GM23338 (cell line): ENCODE measurements at regions not wholly inside any gene's neighbourhood (a gene's known extent, or its start where the extent isn't known, plus 50 kb on each side); places are given as distances from the start of the nearest gene placed in this dataset.

Experiments used
- ATAC-seq: fragments of 200-7000 bp; cut with Tn5 transposase; 3 replicates; pipeline ENCODE4 v1.9.1; 2020
- DNase-seq: peaks from one replicate; pipeline ENCODE4 v3.0.0-alpha.2; 2015; ENCODE audit warnings: low spot score
- H2AFZ ChIP-seq: fragments of 200-600 bp; sonication (generic); 2 replicates; pipeline ENCODE4 v1.8.0; 2016; ENCODE audit warnings: antibody characterized with exemption, mild to moderate bottlenecking, moderate library complexity
- H3F3A ChIP-seq: fragments of 200-600 bp; sonication (generic); replicated peaks from 2 replicates; pipeline ENCODE4 v1.8.0; 2017; ENCODE audit warnings: antibody characterized with exemption, mixed run types, low read depth
- H3K27ac ChIP-seq: fragments of 200-600 bp; sonication (generic); 2 replicates; pipeline ENCODE4 v1.6.1; 2016; ENCODE audit warnings: low read depth
- H3K27me3 ChIP-seq: fragments of 200-600 bp; sonication (generic); 2 replicates; pipeline ENCODE4 v1.8.0; 2016; ENCODE audit warnings: mild to moderate bottlenecking, mixed run types, moderate library complexity; ENCODE audit not compliant: insufficient read depth
- H3K36me3 ChIP-seq: fragments of 200-600 bp; sonication (generic); 2 replicates; pipeline ENCODE4 v1.8.0; 2016; ENCODE audit warnings: mild to moderate bottlenecking; ENCODE audit not compliant: insufficient read depth
- H3K4me1 ChIP-seq: fragments of 200-600 bp; sonication (generic); 2 replicates; pipeline ENCODE4 v1.8.0; 2016; ENCODE audit warnings: mild to moderate bottlenecking, moderate library complexity; ENCODE audit not compliant: insufficient read depth
- H3K4me2 ChIP-seq: fragments of 200-600 bp; sonication (generic); 2 replicates; pipeline ENCODE4 v1.7.1; 2017; ENCODE audit warnings: mixed run types
- H3K4me3 ChIP-seq: fragments of 200-600 bp; sonication (generic); 2 replicates; pipeline ENCODE4 v1.6.1; 2016; ENCODE audit warnings: mixed run types
- H3K79me2 ChIP-seq: fragments of 200-600 bp; sonication (generic); replicated peaks from 2 replicates; pipeline ENCODE4 v1.8.0; 2017; ENCODE audit warnings: mild to moderate bottlenecking; ENCODE audit not compliant: insufficient read depth
- H3K9me2 ChIP-seq: fragments of 200-600 bp; sonication (generic); 2 replicates; pipeline ENCODE4 v1.8.0; 2017; ENCODE audit not compliant: insufficient read depth
- H4K20me1 ChIP-seq: fragments of 200-600 bp; sonication (generic); replicated peaks from 2 replicates; pipeline ENCODE4 v1.8.0; 2017; ENCODE audit warnings: mild to moderate bottlenecking; ENCODE audit not compliant: insufficient read depth
- H3K27ac Mint-ChIP-seq: 2 replicates; pipeline ENCODE4 v1.8.0; 2020; ENCODE audit warnings: inconsistent platforms, mild to moderate bottlenecking, moderate library complexity, mixed read lengths
- H3K27me3 Mint-ChIP-seq: 3 replicates; pipeline ENCODE4 v1.8.0; 2022; ENCODE audit warnings: low read depth, mild to moderate bottlenecking, moderate library complexity, mixed read lengths, inconsistent platforms; ENCODE audit not compliant: insufficient read depth, poor library complexity
- H3K36me3 Mint-ChIP-seq: 3 replicates; pipeline ENCODE4 v1.8.0; 2021; ENCODE audit warnings: low read depth, mild to moderate bottlenecking, inconsistent platforms, moderate library complexity, mixed read lengths
- H3K4me1 Mint-ChIP-seq: 3 replicates; pipeline ENCODE4 v1.8.0; 2020; ENCODE audit warnings: mild to moderate bottlenecking, inconsistent platforms, mixed read lengths
- H3K4me3 Mint-ChIP-seq: 3 replicates; pipeline ENCODE4 v1.8.0; 2021; ENCODE audit warnings: moderate library complexity, mild to moderate bottlenecking, inconsistent platforms, mixed read lengths
- H3K9me3 Mint-ChIP-seq: 3 replicates; pipeline ENCODE4 v1.8.0; 2020; ENCODE audit warnings: moderate library complexity, mild to moderate bottlenecking, inconsistent platforms, mixed read lengths
- CREB1 ChIP-seq: fragments of 250-450 bp; sonication (Bioruptor Pico); IDR thresholded peaks from 2 replicates; pipeline ENCODE4 v1.5.0; 2020; ENCODE audit warnings: low read depth, mild to moderate bottlenecking, moderate library complexity
- EZH2 ChIP-seq: fragments of 200-600 bp; sonication (generic); IDR thresholded peaks from one replicate; pipeline ENCODE4 v1.8.0; 2017; ENCODE audit warnings: antibody characterized with exemption, mild to moderate bottlenecking, low read depth; ENCODE audit not compliant: unreplicated experiment
- EZH2phosphoT487 ChIP-seq: fragments of 200-600 bp; sonication (generic); IDR thresholded peaks from one replicate; pipeline ENCODE4 v1.8.1; 2018; ENCODE audit warnings: antibody characterized with exemption; ENCODE audit not compliant: unreplicated experiment
- JUNB ChIP-seq: IDR thresholded peaks from one replicate; pipeline ENCODE4 v1.6.1; 2016; ENCODE audit warnings: antibody characterized with exemption; ENCODE audit not compliant: unreplicated experiment
- NANOG ChIP-seq: IDR thresholded peaks from 2 replicates; pipeline ENCODE4 v1.6.1; 2016; ENCODE audit warnings: antibody characterized with exemption, borderline replicate concordance
- POLR2AphosphoS5 ChIP-seq: IDR thresholded peaks from 2 replicates; pipeline ENCODE4 v1.6.1; 2016; ENCODE audit warnings: antibody characterized with exemption, low read depth
- TF ChIP-seq, protein P1 (sequence below): fragments of 250-450 bp; sonication (Bioruptor Pico); IDR thresholded peaks from 2 replicates; pipeline ENCODE4 v1.5.0; 2020; ENCODE audit warnings: mild to moderate bottlenecking, moderate library complexity

DNA sequence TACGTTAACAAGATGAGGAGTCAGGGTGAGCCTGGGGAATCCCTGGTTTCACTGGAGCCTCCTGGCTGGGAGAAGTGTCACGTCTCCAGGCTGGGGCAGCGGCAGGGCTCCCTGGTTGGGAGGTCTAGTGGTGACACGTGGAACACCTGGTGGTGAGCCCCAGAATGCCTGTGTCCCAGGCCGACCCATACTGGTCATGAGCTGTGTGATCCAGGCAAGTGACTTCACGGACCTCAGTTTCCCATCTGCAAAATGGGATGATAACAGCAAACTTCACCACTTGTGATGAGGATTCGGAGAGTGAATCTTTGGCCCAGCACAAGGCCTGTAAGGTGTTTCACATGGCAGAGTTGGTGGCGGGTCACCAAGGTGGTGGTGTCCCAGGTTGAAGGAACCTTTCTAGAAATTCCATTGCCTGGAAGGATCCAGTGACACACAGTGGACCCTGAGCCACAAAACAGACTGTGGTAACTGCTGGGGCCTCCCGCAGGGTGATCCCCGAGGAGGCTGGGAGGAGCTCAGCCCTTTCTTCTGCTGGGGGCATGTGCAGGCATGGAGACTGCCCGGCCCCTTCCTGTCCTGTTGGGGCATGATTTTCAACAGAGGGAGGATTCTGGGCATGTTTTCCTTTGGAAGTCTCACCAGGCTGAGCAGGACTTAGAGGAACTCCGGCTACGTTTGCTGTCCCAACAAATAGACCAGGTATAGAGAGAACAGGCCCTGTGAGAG lies 153.9 kb upstream of the IER5L start:
- peaks cover 19% of the 10 kb centered on the region for H3K4me1 ChIP-seq
- TF ChIP-seq EZH2 (no peak), NANOG (no peak), JUNB (no peak), POLR2AphosphoS5 (no peak), CREB1 (CRISPR knock-in tag) (no peak)
- TF ChIP-seq, protein P1, sequence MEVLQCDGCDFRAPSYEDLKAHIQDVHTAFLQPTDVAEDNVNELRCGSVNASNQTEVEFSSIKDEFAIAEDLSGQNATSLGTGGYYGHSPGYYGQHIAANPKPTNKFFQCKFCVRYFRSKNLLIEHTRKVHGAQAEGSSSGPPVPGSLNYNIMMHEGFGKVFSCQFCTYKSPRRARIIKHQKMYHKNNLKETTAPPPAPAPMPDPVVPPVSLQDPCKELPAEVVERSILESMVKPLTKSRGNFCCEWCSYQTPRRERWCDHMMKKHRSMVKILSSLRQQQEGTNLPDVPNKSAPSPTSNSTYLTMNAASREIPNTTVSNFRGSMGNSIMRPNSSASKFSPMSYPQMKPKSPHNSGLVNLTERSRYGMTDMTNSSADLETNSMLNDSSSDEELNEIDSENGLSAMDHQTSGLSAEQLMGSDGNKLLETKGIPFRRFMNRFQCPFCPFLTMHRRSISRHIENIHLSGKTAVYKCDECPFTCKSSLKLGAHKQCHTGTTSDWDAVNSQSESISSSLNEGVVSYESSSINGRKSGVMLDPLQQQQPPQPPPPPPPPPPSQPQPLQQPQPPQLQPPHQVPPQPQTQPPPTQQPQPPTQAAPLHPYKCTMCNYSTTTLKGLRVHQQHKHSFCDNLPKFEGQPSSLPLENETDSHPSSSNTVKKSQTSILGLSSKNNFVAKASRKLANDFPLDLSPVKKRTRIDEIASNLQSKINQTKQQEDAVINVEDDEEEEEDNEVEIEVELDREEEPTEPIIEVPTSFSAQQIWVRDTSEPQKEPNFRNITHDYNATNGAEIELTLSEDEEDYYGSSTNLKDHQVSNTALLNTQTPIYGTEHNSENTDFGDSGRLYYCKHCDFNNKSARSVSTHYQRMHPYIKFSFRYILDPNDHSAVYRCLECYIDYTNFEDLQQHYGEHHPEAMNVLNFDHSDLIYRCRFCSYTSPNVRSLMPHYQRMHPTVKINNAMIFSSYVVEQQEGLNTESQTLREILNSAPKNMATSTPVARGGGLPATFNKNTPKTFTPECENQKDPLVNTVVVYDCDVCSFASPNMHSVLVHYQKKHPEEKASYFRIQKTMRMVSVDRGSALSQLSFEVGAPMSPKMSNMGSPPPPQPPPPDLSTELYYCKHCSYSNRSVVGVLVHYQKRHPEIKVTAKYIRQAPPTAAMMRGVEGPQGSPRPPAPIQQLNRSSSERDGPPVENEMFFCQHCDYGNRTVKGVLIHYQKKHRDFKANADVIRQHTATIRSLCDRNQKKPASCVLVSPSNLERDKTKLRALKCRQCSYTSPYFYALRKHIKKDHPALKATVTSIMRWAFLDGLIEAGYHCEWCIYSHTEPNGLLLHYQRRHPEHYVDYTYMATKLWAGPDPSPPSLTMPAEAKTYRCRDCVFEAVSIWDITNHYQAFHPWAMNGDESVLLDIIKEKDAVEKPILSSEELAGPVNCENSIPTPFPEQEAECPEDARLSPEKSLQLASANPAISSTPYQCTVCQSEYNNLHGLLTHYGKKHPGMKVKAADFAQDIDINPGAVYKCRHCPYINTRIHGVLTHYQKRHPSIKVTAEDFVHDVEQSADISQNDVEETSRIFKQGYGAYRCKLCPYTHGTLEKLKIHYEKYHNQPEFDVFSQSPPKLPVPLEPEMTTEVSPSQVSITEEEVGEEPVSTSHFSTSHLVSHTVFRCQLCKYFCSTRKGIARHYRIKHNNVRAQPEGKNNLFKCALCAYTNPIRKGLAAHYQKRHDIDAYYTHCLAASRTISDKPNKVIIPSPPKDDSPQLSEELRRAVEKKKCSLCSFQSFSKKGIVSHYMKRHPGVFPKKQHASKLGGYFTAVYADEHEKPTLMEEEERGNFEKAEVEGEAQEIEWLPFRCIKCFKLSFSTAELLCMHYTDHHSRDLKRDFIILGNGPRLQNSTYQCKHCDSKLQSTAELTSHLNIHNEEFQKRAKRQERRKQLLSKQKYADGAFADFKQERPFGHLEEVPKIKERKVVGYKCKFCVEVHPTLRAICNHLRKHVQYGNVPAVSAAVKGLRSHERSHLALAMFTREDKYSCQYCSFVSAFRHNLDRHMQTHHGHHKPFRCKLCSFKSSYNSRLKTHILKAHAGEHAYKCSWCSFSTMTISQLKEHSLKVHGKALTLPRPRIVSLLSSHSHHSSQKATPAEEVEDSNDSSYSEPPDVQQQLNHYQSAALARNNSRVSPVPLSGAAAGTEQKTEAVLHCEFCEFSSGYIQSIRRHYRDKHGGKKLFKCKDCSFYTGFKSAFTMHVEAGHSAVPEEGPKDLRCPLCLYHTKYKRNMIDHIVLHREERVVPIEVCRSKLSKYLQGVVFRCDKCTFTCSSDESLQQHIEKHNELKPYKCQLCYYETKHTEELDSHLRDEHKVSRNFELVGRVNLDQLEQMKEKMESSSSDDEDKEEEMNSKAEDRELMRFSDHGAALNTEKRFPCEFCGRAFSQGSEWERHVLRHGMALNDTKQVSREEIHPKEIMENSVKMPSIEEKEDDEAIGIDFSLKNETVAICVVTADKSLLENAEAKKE (CRISPR knock-in tag) = no peak
- H2AFZ ChIP-seq = no peak overlapping the region
- H3K9me2 ChIP-seq = no peaks in the 10 kb centered on the region; the same call in 1 of the 2 replicates
- no peak for DNase-seq
- H4K20me1 ChIP-seq = no peaks in the 10 kb centered on the region
- Mint-ChIP-seq H3K27me3 (peaks cover 16% of the 10 kb centered on the region), H3K9me3 (peaks cover 13% of the 10 kb centered on the region; the same call in 2 of the 3 replicates), H3K4me1 (peaks cover 36% of the 10 kb centered on the region), H3K4me3 (no peak overlapping the region), H3K27ac (peak overlapping the region; percentile 65; the same call in 1 of the 2 replicates), H3K36me3 (peaks cover 6% of the 10 kb centered on the region; the same call in 1 of the 3 replicates)
- no peak overlapping the region for H3K4me3 ChIP-seq
- H3K4me2 ChIP-seq = no peak overlapping the region
- no peaks in the 10 kb centered on the region for H3K79me2 ChIP-seq
- peaks cover 30% of the 10 kb centered on the region for H3F3A ChIP-seq
- no peak overlapping the region for H3K27ac ChIP-seq
- H3K27me3 ChIP-seq = no peaks in the 10 kb centered on the region
- no peaks in the 10 kb centered on the region for H3K36me3 ChIP-seq
- ATAC-seq = no peak

DNA sequence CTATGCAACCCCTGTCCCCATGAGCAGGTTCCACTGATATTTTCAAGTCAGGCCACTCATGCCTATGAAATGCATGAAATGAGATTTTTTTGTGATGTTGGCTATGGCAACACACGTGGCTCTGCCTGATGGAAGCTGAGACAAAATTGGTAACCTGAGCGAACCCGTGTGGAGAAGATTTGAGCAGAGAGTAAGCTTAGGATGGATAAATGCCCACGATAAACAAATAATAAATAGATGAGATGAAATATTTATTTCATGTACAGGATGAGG lies 153.4 kb upstream of the IER5L start:
- Histone ChIP-seq H3K79me2 (no peaks in the 10 kb centered on the region), H3K4me1 (peaks cover 19% of the 10 kb centered on the region), H3K4me3 (no peak overlapping the region), H3K27me3 (no peaks in the 10 kb centered on the region), H3K4me2 (no peak overlapping the region), H2AFZ (no peak overlapping the region), H4K20me1 (no peaks in the 10 kb centered on the region), H3F3A (peaks cover 30% of the 10 kb centered on the region), H3K36me3 (no peaks in the 10 kb centered on the region), H3K27ac (no peak overlapping the region), H3K9me2 (no peaks in the 10 kb centered on the region; the same call in 1 of the 2 replicates)
- ATAC-seq = no peak
- H3K9me3 Mint-ChIP-seq = peaks cover 13% of the 10 kb centered on the region; the same call in 2 of the 3 replicates
- H3K4me1 Mint-ChIP-seq = peaks cover 35% of the 10 kb centered on the region
- no peak overlapping the region for H3K4me3 Mint-ChIP-seq
- DNase-seq = no peak
- no peak overlapping the region for H3K27ac Mint-ChIP-seq
- peaks cover 16% of the 10 kb centered on the region for H3K27me3 Mint-ChIP-seq
- peaks cover 6% of the 10 kb centered on the region; the same call in 1 of the 3 replicates for H3K36me3 Mint-ChIP-seq
- no peak for TF ChIP-seq EZH2phosphoT487
